H1 (cell line): ENCODE measurements at regions not wholly inside any gene's neighbourhood (a gene's known extent, or its start where the extent isn't known, plus 50 kb on each side); places are given as distances from the start of the nearest gene placed in this dataset.

Experiments used
- CTCF ChIA-PET: fragments of 300-600 bp; sonication (Branson Sonifier 250); formaldehyde crosslinking; loops from one replicate; lab custom pipeline; 2021; ENCODE audit not compliant: partially characterized antibody; lab: Charles Lee
- POLR2A ChIA-PET: fragments of 300-600 bp; sonication (Branson Sonifier 250); formaldehyde crosslinking; loops from one replicate; lab custom pipeline; 2021; ENCODE audit warnings: inconsistent platforms; ENCODE audit not compliant: partially characterized antibody; lab: Charles Lee
- DNase-seq, 2 experiments: peaks; one replicate each; pipeline versions ENCODE4 v3.0.0 to v3.0.0-alpha.2; 2010 to 2022; ENCODE audit warnings: low spot score in 2 of 2, low read depth in 1 of 2, mixed read lengths in 1 of 2
- FAIRE-seq: peaks from 2 replicates; lab custom pipeline; 2011; peaks lifted over from hg19 to GRCh38; lab: Jason Lieb, UNC
- H2AFZ ChIP-seq: 2 replicates; pipeline ENCODE4 v1.8.1; 2012; ENCODE audit warnings: low read length, inconsistent platforms
- H2AK5ac ChIP-seq: 2 replicates; pipeline ENCODE4 v1.6.1; 2013; ENCODE audit warnings: low read depth, low read length
- H2BK120ac ChIP-seq: replicated peaks from 2 replicates; pipeline ENCODE3; 2013; ENCODE audit warnings: low read depth, low read length, inconsistent platforms
- H2BK12ac ChIP-seq: 2 replicates; pipeline ENCODE4 v1.6.1; 2013; ENCODE audit warnings: low read depth, low read length
- H2BK15ac ChIP-seq: 2 replicates; pipeline ENCODE4 v1.6.1; 2013; ENCODE audit warnings: low read length
- H2BK20ac ChIP-seq: 2 replicates; pipeline ENCODE4 v1.6.1; 2013; ENCODE audit warnings: low read length
- H2BK5ac ChIP-seq: 2 replicates; pipeline ENCODE4 v1.6.1; 2013; ENCODE audit warnings: low read depth, low read length
- H3K14ac ChIP-seq: 2 replicates; pipeline ENCODE4 v1.6.1; 2013; ENCODE audit warnings: inconsistent platforms; ENCODE audit not compliant: insufficient read length
- H3K18ac ChIP-seq: 2 replicates; pipeline ENCODE4 v1.6.1; 2013; ENCODE audit warnings: low read length; ENCODE audit errors: extremely low read depth
- H3K23ac ChIP-seq: 2 replicates; pipeline ENCODE4 v1.6.1; 2013; ENCODE audit warnings: inconsistent platforms; ENCODE audit not compliant: insufficient read length
- H3K23me2 ChIP-seq: 2 replicates; pipeline ENCODE4 v1.6.1; 2013; ENCODE audit warnings: low read depth, low read length
- H3K27ac ChIP-seq: 2 replicates; pipeline ENCODE4 v1.6.1; 2011; ENCODE audit warnings: low read depth, low read length, inconsistent platforms
- H3K27me3 ChIP-seq, 4 experiments: replicated peaks in 1 of 4; 1 replicate in 1 of 4; 2 replicates in 3 of 4; pipeline versions ENCODE4 v1.6.1 to v1.8.1; 2011 to 2013; ENCODE audit warnings: low read length in 3 of 4, mild to moderate bottlenecking in 3 of 4, inconsistent platforms in 2 of 4, mixed read lengths in 2 of 4, moderate library complexity in 1 of 4; ENCODE audit not compliant: control insufficient read depth in 3 of 4, insufficient read depth in 3 of 4; ENCODE audit errors: extremely low read depth in 1 of 4
- H3K36me3 ChIP-seq, 4 experiments: 2 replicates each; pipeline versions ENCODE4 v1.6.1 to v1.8.1; 2011 to 2013; ENCODE audit warnings: mild to moderate bottlenecking in 4 of 4, low read length in 3 of 4, moderate library complexity in 2 of 4, control low read depth in 1 of 4, inconsistent platforms in 1 of 4; ENCODE audit not compliant: insufficient read depth in 4 of 4, control insufficient read depth in 2 of 4
- H3K4ac ChIP-seq: replicated peaks from 2 replicates; pipeline ENCODE3; 2013; ENCODE audit warnings: low read length, low read depth, mixed read lengths, inconsistent platforms; ENCODE audit not compliant: insufficient read length
- H3K4me1 ChIP-seq, 4 experiments: replicated peaks in 1 of 4; 1 replicate in 1 of 4; 2 replicates in 3 of 4; pipeline versions ENCODE4 v1.6.1 to v1.8.1; 2011 to 2013; ENCODE audit warnings: low read length in 3 of 4, inconsistent platforms in 2 of 4, mixed read lengths in 1 of 4; ENCODE audit not compliant: insufficient read depth in 4 of 4, control insufficient read depth in 3 of 4
- H3K4me2 ChIP-seq, 2 experiments: 2 replicates each; pipeline versions ENCODE4 v1.6.1 to v1.8.1; 2011 to 2013; ENCODE audit warnings: low read depth in 2 of 2, low read length in 2 of 2, control low read depth in 1 of 2, inconsistent platforms in 1 of 2, mild to moderate bottlenecking in 1 of 2; ENCODE audit not compliant: insufficient read depth in 1 of 2
- H3K4me3 ChIP-seq, 4 experiments: fragments of 200-600, 300-600 bp in 1 of 4; sonication (generic), shearing (Covaris generic), sonication (Bioruptor Twin) in 1 of 4; 2 replicates each; pipeline versions ENCODE4 v1.5.1 to v1.8.1; 2011 to 2016; ENCODE audit warnings: low read length in 4 of 4, low read depth in 3 of 4, control low read depth in 2 of 4, inconsistent platforms in 2 of 4, mild to moderate bottlenecking in 2 of 4, mixed read lengths in 1 of 4, moderate library complexity in 1 of 4; ENCODE audit not compliant: insufficient read depth in 2 of 4; ENCODE audit errors: extremely low read depth in 1 of 4
- H3K56ac ChIP-seq: replicated peaks from 2 replicates; pipeline ENCODE3; 2013; ENCODE audit warnings: low read depth, mild to moderate bottlenecking, mixed read lengths, low read length, inconsistent platforms; ENCODE audit not compliant: insufficient read length
- H3K79me1 ChIP-seq: 2 replicates; pipeline ENCODE4 v1.6.1; 2013; ENCODE audit warnings: low read depth, low read length, control low read depth
- H3K79me2 ChIP-seq, 2 experiments: 2 replicates each; pipeline versions ENCODE4 v1.6.1 to v1.8.1; 2012 to 2013; ENCODE audit warnings: low read length in 2 of 2, mild to moderate bottlenecking in 2 of 2, inconsistent platforms in 1 of 2; ENCODE audit not compliant: insufficient read depth in 2 of 2, control insufficient read depth in 1 of 2
- H3K9ac ChIP-seq, 4 experiments: replicated peaks in 1 of 4; 1 replicate in 1 of 4; 2 replicates in 3 of 4; pipeline versions ENCODE4 v1.6.1 to v1.8.1; 2011 to 2013; ENCODE audit warnings: low read depth in 3 of 4, low read length in 3 of 4, control low read depth in 2 of 4, mild to moderate bottlenecking in 2 of 4, moderate library complexity in 2 of 4, inconsistent platforms in 1 of 4; ENCODE audit errors: extremely low read depth in 1 of 4
- H3K9me3 ChIP-seq, 2 experiments: 2 replicates each; pipeline versions ENCODE4 v1.6.1 to v1.8.1; 2012 to 2013; ENCODE audit warnings: mild to moderate bottlenecking in 2 of 2, moderate library complexity in 2 of 2, control low read depth in 1 of 2, inconsistent platforms in 1 of 2, low read depth in 1 of 2, low read length in 1 of 2, mixed read lengths in 1 of 2; ENCODE audit not compliant: insufficient read depth in 2 of 2
- H4K20me1 ChIP-seq, 2 experiments: replicated peaks in 1 of 2; 2 replicates each; pipeline versions ENCODE3 to v1.8.1; 2011 to 2013; ENCODE audit warnings: inconsistent platforms in 2 of 2, low read length in 2 of 2, mild to moderate bottlenecking in 1 of 2; ENCODE audit not compliant: insufficient read depth in 2 of 2, control insufficient read depth in 1 of 2
- H4K5ac ChIP-seq: 2 replicates; pipeline ENCODE4 v1.6.1; 2013; ENCODE audit warnings: low read length, low read depth, mixed read lengths, inconsistent platforms; ENCODE audit not compliant: insufficient read length
- H4K8ac ChIP-seq: 2 replicates; pipeline ENCODE4 v1.8.0; 2013; ENCODE audit warnings: mild to moderate bottlenecking, moderate library complexity, low read length, inconsistent platforms; ENCODE audit not compliant: insufficient read depth; ENCODE audit errors: extremely low read depth
- H4K91ac ChIP-seq: replicated peaks from 2 replicates; pipeline ENCODE3; 2013; ENCODE audit warnings: low read length, mixed read lengths, inconsistent platforms; ENCODE audit not compliant: insufficient read length
- BCL11A ChIP-seq, 2 experiments: IDR thresholded peaks; one replicate each; pipeline ENCODE4 v1.6.1; 2011; ENCODE audit warnings: low read depth in 2 of 2, low read length in 2 of 2, mild to moderate bottlenecking in 2 of 2
- CBX8 ChIP-seq: fragments of 300-800, 300-1000 bp; sonication (generic); IDR thresholded peaks from 2 replicates; pipeline ENCODE4 v1.7.1; 2016; ENCODE audit warnings: low read depth, low read length, borderline replicate concordance
- CTCF ChIP-seq, 3 experiments: IDR thresholded peaks; 1 replicate in 2 of 3; 2 replicates in 1 of 3; pipeline versions ENCODE4 v1.5.1 to v1.6.1; 2011; ENCODE audit warnings: low read length in 3 of 3, mild to moderate bottlenecking in 3 of 3, inconsistent platforms in 2 of 3, low read depth in 1 of 3, moderate library complexity in 1 of 3; ENCODE audit not compliant: insufficient read depth in 1 of 3; ENCODE audit errors: control extremely low read depth in 1 of 3
- EGR1 ChIP-seq: IDR thresholded peaks from 2 replicates; pipeline ENCODE4 v1.6.1; 2011; ENCODE audit warnings: low read depth, low read length, borderline replicate concordance
- EP300 ChIP-seq, 2 experiments: IDR thresholded peaks; 1 replicate in 1 of 2; 2 replicates in 1 of 2; pipeline ENCODE4 v1.6.1; 2011 to 2012; ENCODE audit warnings: low read depth in 2 of 2, low read length in 2 of 2, mild to moderate bottlenecking in 2 of 2, borderline replicate concordance in 1 of 2, inconsistent platforms in 1 of 2, moderate library complexity in 1 of 2
- NANOG ChIP-seq: IDR thresholded peaks from 2 replicates; pipeline ENCODE4 v1.6.1; 2011; ENCODE audit warnings: low read length, low read depth, mild to moderate bottlenecking, inconsistent platforms; ENCODE audit not compliant: insufficient read depth, poor library complexity, severe bottlenecking
- SIRT6 ChIP-seq: IDR thresholded peaks from one replicate; pipeline ENCODE4 v1.7.1; 2012; ENCODE audit warnings: low read length, inconsistent platforms
- SP1 ChIP-seq: IDR thresholded peaks from 2 replicates; pipeline ENCODE4 v1.6.1; 2011; ENCODE audit warnings: low read depth, low read length
- WGBS, 2 experiments: shearing (Covaris generic) in 1 of 2; methylation state at CpG; one replicate each; pipeline versions ENCODE4 v1.1.6 to v1.1.7; 2013 to 2015; ENCODE audit warnings: low lambda C conversion rate in 2 of 2, mixed read lengths in 2 of 2, inconsistent platforms in 1 of 2, low coverage in 1 of 2, missing lambda C conversion rate in 1 of 2; ENCODE audit not compliant: insufficient replicate concordance in 2 of 2, insufficient coverage in 1 of 2, insufficient read length in 1 of 2; ENCODE audit errors: extremely low coverage in 1 of 2, missing lambda C conversion rate in 1 of 2; 5-methylcytosine and 5-hydroxymethylcytosine counted together

- TF ChIP-seq NANOG = no peak
- no peak for TF ChIP-seq CTCF (IDR thresholded peaks at IDR 0.05; ENCODE audit: control extremely low read depth in 1 of 3, insufficient read depth in 1 of 3, low read depth in 1 of 3, low read length in 3 of 3)
- TF ChIP-seq EGR1 = no peak
- no peak for TF ChIP-seq SP1
- no peak for TF ChIP-seq CBX8
- no peak for TF ChIP-seq BCL11A (IDR thresholded peaks at IDR 0.05; ENCODE audit: low read depth in 2 of 2, low read length in 2 of 2)
- no peak for TF ChIP-seq SIRT6
- TF ChIP-seq EP300 (IDR thresholded peaks at IDR 0.05; ENCODE audit: borderline replicate concordance in 1 of 2, low read depth in 2 of 2, low read length in 2 of 2) = no peak
- H3K23ac ChIP-seq = no peak overlapping the region
- no peak overlapping the region for H3K27ac ChIP-seq
- no peak overlapping the region for H2AK5ac ChIP-seq
- no peak overlapping the region for H3K14ac ChIP-seq
- ChIA-PET POLR2A (interaction anchor here (0.6 to 1.1 kb wide), 2 partner anchors 63 to 144 kb away, joined by 4 to 5 read pairs; partner anchors contain the start of gene ATP5F1E), CTCF (interaction anchor here (0.8 to 2.5 kb wide), 11 partner anchors 10 to 401 kb away, joined by 3 to 6 read pairs (median 3); no protein-coding TSS in a partner anchor)
- no peaks in the 10 kb centered on the region for H3K9me3 ChIP-seq
- H3K4ac ChIP-seq = no peak overlapping the region
- no peak overlapping the region for H3K4me3 ChIP-seq
- H3K4me1 ChIP-seq = no peaks in the 10 kb centered on the region
- H3K9ac ChIP-seq = no peak overlapping the region
- no peaks in the 10 kb centered on the region for H3K36me3 ChIP-seq
- H2BK20ac ChIP-seq = no peak overlapping the region
- H2AFZ ChIP-seq = peak overlapping the region; percentile 13; the same call in 1 of the 2 replicates
- H3K18ac ChIP-seq = no peak overlapping the region
- no peak overlapping the region for H4K8ac ChIP-seq
- H4K5ac ChIP-seq = no peak overlapping the region
- H3K23me2 ChIP-seq = no peaks in the 10 kb centered on the region; the same call in 1 of the 2 replicates
- H3K27me3 ChIP-seq = no peaks in the 10 kb centered on the region; a peak in 1 of 7 replicates
- FAIRE-seq = no peak
- no peak overlapping the region for H2BK120ac ChIP-seq
- H4K91ac ChIP-seq = no peak overlapping the region
- no peak overlapping the region for H2BK5ac ChIP-seq
- H3K4me2 ChIP-seq = no peak overlapping the region
- no peaks in the 10 kb centered on the region for H3K79me1 ChIP-seq
- no peak overlapping the region for H3K56ac ChIP-seq
- 89% methylated on average over 3 of the region's 3 CpGs; no CpG with 5 or more reads in 1 of the 2 experiments for WGBS, 2 experiments
- no peak for DNase-seq
- H4K20me1 ChIP-seq = no peaks in the 10 kb centered on the region
- H2BK12ac ChIP-seq = no peak overlapping the region; the same call in 1 of the 2 replicates
- H2BK15ac ChIP-seq = no peak overlapping the region
- H3K79me2 ChIP-seq = no peaks in the 10 kb centered on the region
Measured at GRCh38 chr20:59095140-59095539, 52.6 kb upstream of the PRELID3B start.
